ENCODE measurements at regions not wholly inside any gene's neighbourhood (a gene's known extent, or its start where the extent isn't known, plus 50 kb on each side); places are given as distances from the start of the nearest gene placed in this dataset.

DNA sequence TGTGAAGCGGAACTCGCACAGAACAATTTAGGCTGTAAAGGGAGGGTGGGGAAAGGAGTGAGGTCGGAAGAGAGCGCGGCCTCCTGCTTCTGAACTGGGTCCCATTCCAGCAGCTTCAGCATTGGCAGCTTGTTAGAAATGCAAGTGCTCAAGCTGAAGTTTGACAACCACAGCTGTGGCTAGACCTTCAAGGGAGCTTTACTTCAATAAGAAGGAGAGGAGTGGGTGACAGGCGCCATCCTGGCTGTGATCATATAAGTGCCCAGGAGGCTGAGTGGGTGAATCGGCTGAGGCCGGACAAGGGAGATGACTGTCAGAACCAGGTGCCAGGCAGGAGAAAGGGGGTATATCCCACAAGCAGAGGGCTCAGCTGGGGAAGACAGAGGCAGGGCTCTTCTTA, 622.5 kb downstream of the GALR1 start:
- H3K4me3 ChIP-seq, result no peak overlapping the region
- no peak for TF ChIP-seq POLR2A (IDR thresholded peaks at IDR 0.05)
- TF ChIP-seq EP300 (IDR thresholded peaks at IDR 0.05), result no peak
- TF ChIP-seq, protein P1, sequence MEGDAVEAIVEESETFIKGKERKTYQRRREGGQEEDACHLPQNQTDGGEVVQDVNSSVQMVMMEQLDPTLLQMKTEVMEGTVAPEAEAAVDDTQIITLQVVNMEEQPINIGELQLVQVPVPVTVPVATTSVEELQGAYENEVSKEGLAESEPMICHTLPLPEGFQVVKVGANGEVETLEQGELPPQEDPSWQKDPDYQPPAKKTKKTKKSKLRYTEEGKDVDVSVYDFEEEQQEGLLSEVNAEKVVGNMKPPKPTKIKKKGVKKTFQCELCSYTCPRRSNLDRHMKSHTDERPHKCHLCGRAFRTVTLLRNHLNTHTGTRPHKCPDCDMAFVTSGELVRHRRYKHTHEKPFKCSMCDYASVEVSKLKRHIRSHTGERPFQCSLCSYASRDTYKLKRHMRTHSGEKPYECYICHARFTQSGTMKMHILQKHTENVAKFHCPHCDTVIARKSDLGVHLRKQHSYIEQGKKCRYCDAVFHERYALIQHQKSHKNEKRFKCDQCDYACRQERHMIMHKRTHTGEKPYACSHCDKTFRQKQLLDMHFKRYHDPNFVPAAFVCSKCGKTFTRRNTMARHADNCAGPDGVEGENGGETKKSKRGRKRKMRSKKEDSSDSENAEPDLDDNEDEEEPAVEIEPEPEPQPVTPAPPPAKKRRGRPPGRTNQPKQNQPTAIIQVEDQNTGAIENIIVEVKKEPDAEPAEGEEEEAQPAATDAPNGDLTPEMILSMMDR (IDR thresholded peaks at IDR 0.05), result no peak
- no peak for TF ChIP-seq POLR2AphosphoS5 (IDR thresholded peaks at IDR 0.05)
- no peaks in the 10 kb centered on the region for H3K4me1 ChIP-seq
- WGBS, 5 donors, result 91 to 96% (median 94%) methylated on average over 8 of the region's 8 CpGs
- no peaks in the 10 kb centered on the region for H3K27me3 ChIP-seq
- no peaks in the 10 kb centered on the region for H3K36me3 ChIP-seq
- intact Hi-C loops (cut with DNase I; ENCODE audit: low total_unique reads), result no loop called here
- peaks cover 0 to 14% (median 0%) of the 10 kb centered on the region in 4 donors for H3K9me3 ChIP-seq
- H3K27ac ChIP-seq, result no peak overlapping the region
- DNase-seq, result no peak

DNA sequence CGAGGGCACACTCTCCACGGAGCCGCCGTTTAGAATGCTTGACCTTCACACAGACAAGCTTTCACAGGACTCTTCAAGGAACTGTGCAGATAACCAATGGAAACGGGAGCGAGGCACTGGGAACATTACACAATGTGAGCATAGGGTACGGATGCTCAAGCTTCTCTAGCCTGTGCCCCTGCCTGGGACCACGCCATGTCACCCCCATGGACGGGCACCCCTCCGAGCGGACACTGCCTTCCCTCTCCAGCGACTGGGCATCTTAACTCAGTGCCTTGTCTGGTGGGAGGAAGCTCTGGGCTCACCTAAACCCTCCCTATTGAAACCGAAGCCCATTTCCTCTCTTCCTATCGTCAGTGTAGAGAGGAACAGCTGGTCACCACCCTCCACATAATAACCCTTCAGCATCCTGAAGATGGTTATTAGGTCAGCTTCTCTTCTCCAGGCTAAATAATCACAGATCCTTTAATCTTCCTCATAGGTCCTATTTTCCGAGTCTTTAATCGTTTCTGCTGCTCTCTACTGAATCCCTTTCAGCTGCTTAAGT, 626.7 kb downstream of the GALR1 start:
- H3K9me3 ChIP-seq, result no peaks in the 10 kb centered on the region
- DNase-seq, result no peak
- H3K36me3 ChIP-seq, result no peaks in the 10 kb centered on the region
- H3K27ac ChIP-seq, result no peak overlapping the region
- no peak overlapping the region for H3K4me3 ChIP-seq
- TF ChIP-seq, protein P1 (IDR thresholded peaks at IDR 0.05), result no peak
- TF ChIP-seq EP300 (IDR thresholded peaks at IDR 0.05), result no peak
- TF ChIP-seq POLR2A (IDR thresholded peaks at IDR 0.05), result no peak
- no peak for TF ChIP-seq POLR2AphosphoS5 (IDR thresholded peaks at IDR 0.05)
- intact Hi-C loops (cut with DNase I; ENCODE audit: low total_unique reads), result no loop called here
- no peaks in the 10 kb centered on the region for H3K27me3 ChIP-seq
- no peaks in the 10 kb centered on the region for H3K4me1 ChIP-seq
- 71 to 82% (median 79%) methylated on average over 16 of the region's 16 CpGs for WGBS, 5 donors

DNA sequence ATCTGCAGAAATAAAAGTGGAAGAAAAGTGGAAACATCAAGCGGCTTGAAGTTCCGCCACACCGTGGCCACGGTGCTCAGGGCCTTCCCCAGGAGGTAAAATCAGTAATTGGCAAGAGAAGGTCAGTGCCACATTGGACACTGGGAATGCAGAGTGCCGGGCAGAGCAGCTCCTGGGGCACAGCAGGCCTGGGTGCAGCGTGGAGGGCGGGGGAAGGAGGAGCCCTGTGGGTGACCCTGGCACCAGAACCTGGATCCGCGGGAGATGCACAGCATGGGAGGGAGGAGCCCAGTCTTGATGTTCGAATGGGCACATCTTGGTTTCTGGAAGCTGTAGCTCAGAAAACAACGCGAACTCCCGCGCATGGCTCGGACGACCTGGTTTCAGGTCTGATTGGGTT, 630.2 kb downstream of the GALR1 start:
- 85 to 95% (median 86%) methylated on average over 16 of the region's 16 CpGs for WGBS, 5 donors
- Histone ChIP-seq H3K4me1 (no peaks in the 10 kb centered on the region), H3K27me3 (no peaks in the 10 kb centered on the region), H3K27ac (no peak overlapping the region), H3K9me3 (peaks cover 0 to 6% (median 2%) of the 10 kb centered on the region in 4 donors), H3K36me3 (no peaks in the 10 kb centered on the region), H3K4me3 (no peak overlapping the region)
- no peak for DNase-seq
- intact Hi-C loops (cut with DNase I; ENCODE audit: low total_unique reads), result no loop called here
- TF ChIP-seq POLR2AphosphoS5 (IDR thresholded peaks at IDR 0.05) (no peak), POLR2A (IDR thresholded peaks at IDR 0.05) (no peak), EP300 (IDR thresholded peaks at IDR 0.05) (no peak)
- TF ChIP-seq, protein P1 (IDR thresholded peaks at IDR 0.05), result no peak

DNA sequence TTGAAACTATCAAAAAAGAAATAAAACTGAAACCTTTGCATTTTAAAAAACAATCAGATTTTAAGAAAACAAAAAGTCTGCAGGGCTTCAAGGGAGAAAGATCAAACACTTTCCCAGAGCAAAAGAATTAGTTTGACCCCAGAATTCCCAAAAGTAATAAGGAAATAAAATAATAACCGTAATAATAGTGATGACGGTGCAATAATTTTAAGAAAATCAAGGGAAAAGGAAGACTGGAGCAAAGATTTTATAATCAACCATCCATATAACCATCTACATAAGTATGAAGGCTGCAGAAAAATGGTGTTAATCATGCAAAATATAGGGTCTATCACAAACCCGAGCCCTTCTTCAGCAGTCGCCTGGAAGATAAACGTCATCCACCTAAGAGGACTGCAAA, 634.8 kb downstream of the GALR1 start:
- intact Hi-C loops (cut with DNase I; ENCODE audit: low total_unique reads), result no loop called here
- DNase-seq, result no peak
- Histone ChIP-seq H3K9me3 (peaks cover 0 to 6% (median 2%) of the 10 kb centered on the region in 4 donors), H3K27ac (no peak overlapping the region), H3K4me1 (no peaks in the 10 kb centered on the region), H3K27me3 (no peaks in the 10 kb centered on the region), H3K36me3 (no peaks in the 10 kb centered on the region), H3K4me3 (no peak overlapping the region)
- no peak for TF ChIP-seq EP300 (IDR thresholded peaks at IDR 0.05)
- TF ChIP-seq, protein P1 (IDR thresholded peaks at IDR 0.05), result no peak
- no peak for TF ChIP-seq POLR2AphosphoS5 (IDR thresholded peaks at IDR 0.05)
- no peak for TF ChIP-seq POLR2A (IDR thresholded peaks at IDR 0.05)
- WGBS, 5 donors, result 79 to 93% (median 89%) methylated on average over 5 of the region's 5 CpGs
